GM18907 (cell line): ENCODE measurements at regions not wholly inside any gene's neighbourhood (a gene's known extent, or its start where the extent isn't known, plus 50 kb on each side); places are given as distances from the start of the nearest gene placed in this dataset.
"Not testable (repeated sequence)": the region's sequence is repeated elsewhere in the genome, so short reads cannot be mapped to it uniquely, and the experiment has no call there.

Source experiments
- ATAC-seq: cut with Tn5 transposase; IDR thresholded peaks from one replicate; pipeline ENCODE4 v1.9.1; 2021; ENCODE audit warnings: mild to moderate bottlenecking, moderate library complexity; ENCODE audit not compliant: unreplicated experiment

- ATAC-seq, result no peak
Observed at GRCh38 chr12:92062539-92063493, 82.8 kb downstream of the BTG1 start.

- no peak for ATAC-seq
Observed at GRCh38 chr12:92061061-92061460, 84.6 kb downstream of the BTG1 start.

GRCh38 chr12:92059960-92060359 is 85.7 kb downstream of the BTG1 start:
- ATAC-seq, result no peak

- ATAC-seq, result no peak
Observed at GRCh38 chr12:92058664-92059063, 87.0 kb downstream of the BTG1 start.

GRCh38 chr12:92056756-92057155 is 88.9 kb downstream of the BTG1 start:
- ATAC-seq, result not testable (repeated sequence)

GRCh38 chr12:92056290-92056689 is 89.4 kb downstream of the BTG1 start:
- ATAC-seq, result no peak

- ATAC-seq, result no peak
Observed at GRCh38 chr12:92055877-92056276, 89.8 kb downstream of the BTG1 start.

GRCh38 chr12:92051441-92051840 is 94.2 kb downstream of the BTG1 start:
- ATAC-seq, result no peak

- peak; percentile 79 for ATAC-seq
Observed at GRCh38 chr12:92049403-92049802, 96.2 kb downstream of the BTG1 start.

GRCh38 chr12:92047393-92047826 is 98.2 kb downstream of the BTG1 start:
- ATAC-seq, result no peak

GRCh38 chr12:92046557-92047392 is 98.9 kb downstream of the BTG1 start:
- ATAC-seq, result no peak

- ATAC-seq, result no peak
Observed at GRCh38 chr12:92045852-92046251, 99.8 kb downstream of the BTG1 start.

- no peak for ATAC-seq
Observed at GRCh38 chr12:92044435-92044834, 101.2 kb downstream of the BTG1 start.

- no peak for ATAC-seq
Observed at GRCh38 chr12:92042791-92043531, 102.7 kb downstream of the BTG1 start.

- no peak for ATAC-seq
Observed at GRCh38 chr12:92041742-92042141, 103.9 kb downstream of the BTG1 start.

- no peak for ATAC-seq
Observed at GRCh38 chr12:92039046-92039445, 106.6 kb downstream of the BTG1 start.

GRCh38 chr12:92038476-92038875 is 107.2 kb downstream of the BTG1 start:
- no peak for ATAC-seq

- no peak for ATAC-seq
Observed at GRCh38 chr12:92036771-92037453, 108.7 kb downstream of the BTG1 start.

- ATAC-seq, result no peak
Observed at GRCh38 chr12:92036061-92036620, 109.5 kb downstream of the BTG1 start.

- no peak for ATAC-seq
Observed at GRCh38 chr12:92035477-92035876, 110.2 kb downstream of the BTG1 start.
